Thyroid gland (tissue), 4 donors: ENCODE measurements at regions not wholly inside any gene's neighbourhood (a gene's known extent, or its start where the extent isn't known, plus 50 kb on each side); places are given as distances from the start of the nearest gene placed in this dataset.

Source experiments
- CTCF ChIP-seq, 6 experiments: fragments of 200-600 bp in 3 of 6; fragments of 450-650 bp in 3 of 6; sonication (generic) in 3 of 6; IDR thresholded peaks; one replicate each; pipeline ENCODE4 v1.5.1; 2016 to 2019; ENCODE audit warnings: antibody characterized with exemption in 6 of 6, mild to moderate bottlenecking in 2 of 6, inconsistent platforms in 1 of 6, moderate library complexity in 1 of 6
- POLR2A ChIP-seq, 2 donors: fragments of 450-650 bp; IDR thresholded peaks; one replicate each; pipeline ENCODE4 v1.6.1; 2017; ENCODE audit warnings: antibody characterized with exemption in 2 of 2, mild to moderate bottlenecking in 2 of 2, moderate library complexity in 1 of 2

GRCh38 chr1:212213784-212214183 lies 71.4 kb upstream of the PPP2R5A start:
- TF ChIP-seq CTCF (IDR thresholded peaks at IDR 0.05) (no peak), POLR2A (IDR thresholded peaks at IDR 0.05) (no peak)
